B cell (primary cell): ENCODE measurements at regions not wholly inside any gene's neighbourhood (a gene's known extent, or its start where the extent isn't known, plus 50 kb on each side); places are given as distances from the start of the nearest gene placed in this dataset.
"Not testable (repeated sequence)": the region's sequence is repeated elsewhere in the genome, so short reads cannot be mapped to it uniquely, and the experiment has no call there.

Experiments
- ATAC-seq: fragments of 200-7000 bp; cut with Tn5 transposase; one replicate; pipeline ENCODE4 v1.10.0; 2021; ENCODE audit warnings: low read depth, mild to moderate bottlenecking, moderate number of reproducible peaks, moderate library complexity
- CTCF ChIA-PET: fragments of 350-600 bp; sonication (Branson Sonifier 250); formaldehyde crosslinking; loops from one replicate; lab custom pipeline; 2021; ENCODE audit warnings: antibody characterized with exemption, inconsistent platforms; lab: Charles Lee
- POLR2A ChIA-PET: fragments of 350-600 bp; sonication (Branson Sonifier 250); formaldehyde crosslinking; loops from one replicate; lab custom pipeline; 2021; ENCODE audit warnings: antibody characterized with exemption; lab: Charles Lee
- DNase-seq: peaks from one replicate; pipeline ENCODE4 v3.0.0; 2013
- H2AFZ ChIP-seq: 2 replicates; pipeline ENCODE4 v1.6.1; 2012; ENCODE audit warnings: mild to moderate bottlenecking, low read depth, low read length; ENCODE audit not compliant: insufficient read depth, poor library complexity, severe bottlenecking
- H3K27ac ChIP-seq, 2 donors: 1 replicate in 1 of 2; 2 replicates in 1 of 2; pipeline ENCODE4 v1.5.1; 2012 to 2013; ENCODE audit warnings: low read length in 2 of 2, mild to moderate bottlenecking in 2 of 2, moderate library complexity in 1 of 2
- H3K27me3 ChIP-seq, 4 experiments: fragments of 200-600 bp in 1 of 4; sonication (generic) in 1 of 4; replicated peaks in 1 of 4; 1 replicate in 2 of 4; 2 replicates in 2 of 4; pipeline versions ENCODE4 v1.6.1 to v1.7.0; 2013 to 2016; ENCODE audit warnings: low read length in 3 of 4, mild to moderate bottlenecking in 2 of 4, mixed read lengths in 1 of 4, moderate library complexity in 1 of 4; ENCODE audit not compliant: insufficient read depth in 4 of 4, control insufficient read depth in 3 of 4; ENCODE audit errors: control extremely low read depth in 1 of 4
- H3K36me3 ChIP-seq, 2 experiments: replicated peaks in 1 of 2; 1 replicate in 1 of 2; 2 replicates in 1 of 2; pipeline versions ENCODE4 v1.6.1 to v1.7.1; 2013; ENCODE audit warnings: low read length in 1 of 2; ENCODE audit not compliant: insufficient read depth in 2 of 2, control insufficient read depth in 1 of 2; ENCODE audit errors: control extremely low read depth in 1 of 2, extremely low read depth in 1 of 2
- H3K4me1 ChIP-seq, 2 donors: fragments of 200-600 bp in 1 of 2; sonication (generic) in 1 of 2; 1 replicate in 1 of 2; 2 replicates in 1 of 2; pipeline versions ENCODE4 v1.5.1 to v1.6.1; 2013 to 2017; ENCODE audit warnings: low read length in 2 of 2; ENCODE audit not compliant: control insufficient read depth in 2 of 2, insufficient read depth in 2 of 2
- H3K4me2 ChIP-seq: replicated peaks from 2 replicates; pipeline ENCODE3; 2012; ENCODE audit warnings: mild to moderate bottlenecking, low read depth, low read length; ENCODE audit not compliant: poor library complexity, severe bottlenecking
- H3K4me3 ChIP-seq, 5 experiments: fragments of 200-600 bp in 1 of 5; sonication (generic) in 1 of 5; 1 replicate in 3 of 5; 2 replicates in 2 of 5; pipeline versions ENCODE4 v1.5.1 to v1.7.0; 2011 to 2016; ENCODE audit warnings: low read length in 4 of 5, mild to moderate bottlenecking in 4 of 5, low read depth in 2 of 5, control low read depth in 1 of 5, moderate library complexity in 1 of 5; ENCODE audit not compliant: insufficient read depth in 1 of 5; ENCODE audit errors: control extremely low read depth in 1 of 5, extremely low read depth in 1 of 5
- H3K79me2 ChIP-seq: fragments of 200-600 bp; sonication (generic); one replicate; pipeline ENCODE4 v1.6.0; 2016; ENCODE audit warnings: low read length; ENCODE audit not compliant: control insufficient read depth, insufficient read depth
- H3K9ac ChIP-seq: fragments of 200-600 bp; sonication (generic); 2 replicates; pipeline ENCODE4 v1.6.1; 2017; ENCODE audit warnings: mild to moderate bottlenecking, low read length, moderate library complexity
- H3K9me3 ChIP-seq, 3 donors: one replicate each; pipeline versions ENCODE4 v1.6.1 to v1.7.1; 2013; ENCODE audit warnings: low read length in 2 of 3; ENCODE audit not compliant: control insufficient read depth in 2 of 3, insufficient read depth in 1 of 3; ENCODE audit errors: control extremely low read depth in 1 of 3
- H4K20me1 ChIP-seq: 2 replicates; pipeline ENCODE4 v1.6.0; 2012; ENCODE audit warnings: mild to moderate bottlenecking, low read length; ENCODE audit not compliant: insufficient read depth, control insufficient read depth, poor library complexity, severe bottlenecking
- H3K27ac Mint-ChIP-seq: one replicate; pipeline ENCODE4 v1.8.0; 2021; ENCODE audit warnings: mixed read lengths
- H3K27me3 Mint-ChIP-seq: one replicate; pipeline ENCODE4 v1.8.0; 2021; ENCODE audit warnings: mixed read lengths
- H3K4me1 Mint-ChIP-seq: one replicate; pipeline ENCODE4 v1.8.0; 2021; ENCODE audit warnings: mixed read lengths
- H3K4me3 Mint-ChIP-seq: one replicate; pipeline ENCODE4 v1.8.0; 2021; ENCODE audit warnings: mixed read lengths
- H3K9me3 Mint-ChIP-seq: one replicate; pipeline ENCODE4 v1.8.0; 2022; ENCODE audit warnings: mixed read lengths; ENCODE audit not compliant: insufficient read depth
- CTCF ChIP-seq: fragments of 200-600 bp; IDR thresholded peaks from one replicate; pipeline ENCODE4 v1.8.0; 2022; ENCODE audit warnings: antibody characterized with exemption, mild to moderate bottlenecking
- EZH2 ChIP-seq: IDR thresholded peaks from 2 replicates; pipeline ENCODE4 v1.6.1; 2012; ENCODE audit warnings: borderline replicate concordance, low read depth, mild to moderate bottlenecking, moderate library complexity, low read length; ENCODE audit not compliant: insufficient read depth, poor library complexity, severe bottlenecking
- WGBS: methylation state at CpG from one replicate; pipeline ENCODE4 v1.1.5; 2013; ENCODE audit warnings: missing lambda C conversion rate; ENCODE audit not compliant: insufficient coverage; 5-methylcytosine and 5-hydroxymethylcytosine counted together
- intact Hi-C: fragments of 100-400 bp; cut with micrococcal nuclease; formaldehyde crosslinking; loops from one replicate; pipeline ENCODE4 v1.10.0; 2022

GRCh38 chr7:27438881-27439589 is 196.4 kb downstream of the EVX1 start:
- no peak overlapping the region for H3K27ac Mint-ChIP-seq
- H3K9ac ChIP-seq: no peak overlapping the region
- no peaks in the 10 kb centered on the region for H3K36me3 ChIP-seq
- TF ChIP-seq EZH2: no peak
- no peak for TF ChIP-seq CTCF
- ChIA-PET CTCF (no interaction called here), POLR2A (no interaction called here)
- no peak overlapping the region for H3K4me3 ChIP-seq
- H3K9me3 ChIP-seq: no peaks in the 10 kb centered on the region
- no peaks in the 10 kb centered on the region for H3K4me1 ChIP-seq
- no peak overlapping the region for H3K4me2 ChIP-seq
- H3K4me1 Mint-ChIP-seq: no peaks in the 10 kb centered on the region
- H2AFZ ChIP-seq: no peak overlapping the region
- DNase-seq (no peak), ATAC-seq (no peak)
- H4K20me1 ChIP-seq: no peaks in the 10 kb centered on the region
- H3K9me3 Mint-ChIP-seq: no peaks in the 10 kb centered on the region
- intact Hi-C loops: no loop called here
- H3K27ac ChIP-seq: no peak overlapping the region
- no peak overlapping the region for H3K4me3 Mint-ChIP-seq
- H3K79me2 ChIP-seq: no peaks in the 10 kb centered on the region
- WGBS: no CpG with 5 or more reads among the region's 6 CpGs
- peaks cover 0 to 3% (median 0%) of the 10 kb centered on the region in 4 experiments for H3K27me3 ChIP-seq
- peaks cover 43% of the 10 kb centered on the region for H3K27me3 Mint-ChIP-seq

GRCh38 chr7:27442455-27442854 is 199.9 kb downstream of the EVX1 start:
- H3K4me3 Mint-ChIP-seq: no peak overlapping the region
- Histone ChIP-seq H3K27me3 (peaks cover 0 to 3% (median 0%) of the 10 kb centered on the region in 4 experiments), H3K27ac (no peak overlapping the region), H3K4me1 (no peaks in the 10 kb centered on the region), H3K9me3 (no peaks in the 10 kb centered on the region), H3K79me2 (no peaks in the 10 kb centered on the region), H4K20me1 (no peaks in the 10 kb centered on the region), H3K36me3 (no peaks in the 10 kb centered on the region), H3K4me3 (no peak overlapping the region), H3K4me2 (no peak overlapping the region), H2AFZ (no peak overlapping the region), H3K9ac (no peak overlapping the region)
- intact Hi-C loops: no loop called here
- no peaks in the 10 kb centered on the region for H3K9me3 Mint-ChIP-seq
- ATAC-seq (no peak), DNase-seq (no peak)
- H3K27me3 Mint-ChIP-seq: peaks cover 34% of the 10 kb centered on the region
- no peak overlapping the region for H3K27ac Mint-ChIP-seq
- POLR2A ChIA-PET: no interaction called here
- CTCF ChIA-PET: no interaction called here
- no peak for TF ChIP-seq EZH2
- TF ChIP-seq CTCF: no peak
- no peaks in the 10 kb centered on the region for H3K4me1 Mint-ChIP-seq

GRCh38 chr7:27449046-27449445 is 206.4 kb downstream of the EVX1 start:
- H3K27ac Mint-ChIP-seq, H3K4me3 Mint-ChIP-seq, CTCF ChIA-PET, POLR2A ChIA-PET, ATAC-seq, intact Hi-C loops, H3K4me3 ChIP-seq, H3K36me3 ChIP-seq, H3K4me2 ChIP-seq, H3K27me3 ChIP-seq, H3K27ac ChIP-seq, DNase-seq, H3K79me2 ChIP-seq, H3K9me3 Mint-ChIP-seq, H4K20me1 ChIP-seq, H3K9ac ChIP-seq, H3K4me1 Mint-ChIP-seq, H2AFZ ChIP-seq, H3K9me3 ChIP-seq, H3K4me1 ChIP-seq: not testable (repeated sequence)
- H3K27me3 Mint-ChIP-seq: peaks cover 24% of the 10 kb centered on the region
- 69% methylated on average over 7 of the region's 8 CpGs for WGBS
